ENCODE measurements at regions not wholly inside any gene's neighbourhood (a gene's known extent, or its start where the extent isn't known, plus 50 kb on each side); places are given as distances from the start of the nearest gene placed in this dataset.
"Not testable (repeated sequence)": the region's sequence is repeated elsewhere in the genome, so short reads cannot be mapped to it uniquely, and the experiment has no call there.

DNA sequence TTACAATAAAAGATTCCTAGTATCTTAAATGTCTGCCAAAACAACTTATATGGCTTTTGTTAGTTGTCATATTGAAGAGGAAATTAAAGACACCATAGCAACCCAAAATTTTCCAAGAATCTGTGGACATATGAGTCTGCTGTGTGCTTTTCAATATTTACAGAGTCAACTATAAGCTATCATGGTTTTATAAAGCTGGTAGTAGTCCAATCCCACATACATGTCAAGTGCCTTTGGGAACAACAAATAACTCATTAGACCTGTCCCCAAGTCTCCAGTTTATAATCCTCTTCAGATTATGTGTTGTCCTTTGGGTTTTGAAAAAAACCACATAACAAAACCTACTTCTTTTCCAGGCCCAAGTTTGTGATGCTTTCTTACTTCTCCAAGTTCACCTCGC is 293.8 kb upstream of the USP25 start:
- DNase-seq: no peak
- in situ Hi-C loops (cut with MboI; ENCODE audit: low pct_unique_long_range_greater_than_20kb, low sequenced_read_pairs): no loop called here

DNA sequence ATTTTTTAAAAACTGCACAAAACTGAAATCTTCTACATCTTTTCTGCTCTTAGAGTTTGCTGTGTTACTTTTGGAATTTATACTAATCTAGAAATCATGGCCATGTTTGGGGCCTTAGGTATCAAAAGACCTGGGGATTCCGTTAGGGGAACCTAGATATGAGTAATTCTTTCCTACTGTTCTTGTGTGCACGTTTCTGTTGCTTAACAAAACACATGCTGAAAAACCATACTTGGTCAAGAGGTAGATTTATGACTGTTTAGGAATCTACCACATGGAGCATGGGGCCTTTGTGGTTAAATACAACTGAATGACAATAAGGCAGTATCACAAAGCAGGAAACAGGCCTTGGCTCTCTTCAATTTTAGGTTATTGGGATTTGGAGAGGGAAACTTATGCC is 291.9 kb upstream of the USP25 start:
- in situ Hi-C loops (cut with MboI; ENCODE audit: low pct_unique_long_range_greater_than_20kb, low sequenced_read_pairs): no loop called here
- DNase-seq: peak; percentile 82

DNA sequence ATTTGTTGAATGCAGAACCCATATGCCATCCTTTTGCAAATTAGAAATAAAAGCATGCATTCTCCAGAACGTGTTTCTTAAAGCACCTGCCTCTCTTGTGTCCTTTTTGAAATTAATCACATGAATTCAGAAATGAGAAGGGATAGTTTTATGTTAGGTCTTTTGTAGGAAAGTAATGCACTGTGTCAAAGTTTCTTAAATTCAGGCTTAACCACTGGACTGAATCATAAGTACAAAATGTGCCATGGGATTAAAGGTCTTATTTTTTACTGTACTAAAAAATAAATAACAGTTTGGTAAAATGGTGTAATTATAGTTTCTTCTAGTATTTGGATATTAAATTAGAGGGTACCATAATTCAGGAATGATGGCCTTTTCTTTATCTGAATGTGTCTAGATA is 290.1 kb upstream of the USP25 start:
- no peak for DNase-seq
- in situ Hi-C loops (cut with MboI; ENCODE audit: low pct_unique_long_range_greater_than_20kb, low sequenced_read_pairs): no loop called here

DNA sequence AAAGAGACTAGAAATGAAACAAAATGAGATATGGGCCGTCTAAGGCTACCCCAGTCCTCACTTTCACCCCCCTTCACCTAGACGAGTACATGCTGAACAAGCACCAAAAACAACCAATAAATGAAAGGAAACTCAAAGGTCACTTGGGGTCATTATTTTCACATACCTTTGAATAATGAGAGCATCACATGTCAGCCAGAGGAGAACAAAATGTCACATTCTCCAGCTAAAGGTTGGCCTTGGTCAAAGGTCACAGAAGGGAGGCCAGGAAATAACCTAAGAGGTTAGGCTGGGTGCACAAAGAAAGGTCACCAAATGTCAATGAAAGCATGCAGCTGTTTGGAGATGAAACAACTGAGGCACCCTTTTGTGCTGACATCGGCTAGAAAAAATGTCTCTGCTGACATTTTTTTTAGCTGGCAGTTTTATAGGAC is 288.7 kb upstream of the USP25 start:
- no peak for DNase-seq

DNA sequence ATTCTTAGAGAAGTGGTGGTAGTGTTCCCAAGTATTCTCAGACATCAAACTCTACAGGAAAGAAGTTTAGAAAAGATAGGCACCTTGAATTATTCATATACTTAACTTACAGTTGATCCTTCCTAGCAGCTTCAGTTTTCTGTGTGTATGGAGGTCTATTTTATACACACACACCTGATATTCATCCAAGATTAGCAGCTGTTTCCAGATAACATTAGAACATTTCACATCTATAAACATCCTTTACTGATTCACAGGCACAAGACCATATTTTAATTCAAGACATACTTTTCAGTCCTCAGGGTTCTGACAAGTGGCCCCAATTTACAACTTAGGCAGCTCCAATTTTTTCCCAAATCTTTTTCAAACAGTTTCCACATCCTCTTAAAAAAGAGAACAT is 287.8 kb upstream of the USP25 start:
- no peak for DNase-seq
- in situ Hi-C loops (cut with MboI; ENCODE audit: low pct_unique_long_range_greater_than_20kb, low sequenced_read_pairs): no loop called here

More for the DNA sequence above, 288.7 kb upstream of the USP25 start:
- in situ Hi-C loops (cut with MboI; ENCODE audit: low pct_unique_long_range_greater_than_20kb, low sequenced_read_pairs): no loop called here

DNA sequence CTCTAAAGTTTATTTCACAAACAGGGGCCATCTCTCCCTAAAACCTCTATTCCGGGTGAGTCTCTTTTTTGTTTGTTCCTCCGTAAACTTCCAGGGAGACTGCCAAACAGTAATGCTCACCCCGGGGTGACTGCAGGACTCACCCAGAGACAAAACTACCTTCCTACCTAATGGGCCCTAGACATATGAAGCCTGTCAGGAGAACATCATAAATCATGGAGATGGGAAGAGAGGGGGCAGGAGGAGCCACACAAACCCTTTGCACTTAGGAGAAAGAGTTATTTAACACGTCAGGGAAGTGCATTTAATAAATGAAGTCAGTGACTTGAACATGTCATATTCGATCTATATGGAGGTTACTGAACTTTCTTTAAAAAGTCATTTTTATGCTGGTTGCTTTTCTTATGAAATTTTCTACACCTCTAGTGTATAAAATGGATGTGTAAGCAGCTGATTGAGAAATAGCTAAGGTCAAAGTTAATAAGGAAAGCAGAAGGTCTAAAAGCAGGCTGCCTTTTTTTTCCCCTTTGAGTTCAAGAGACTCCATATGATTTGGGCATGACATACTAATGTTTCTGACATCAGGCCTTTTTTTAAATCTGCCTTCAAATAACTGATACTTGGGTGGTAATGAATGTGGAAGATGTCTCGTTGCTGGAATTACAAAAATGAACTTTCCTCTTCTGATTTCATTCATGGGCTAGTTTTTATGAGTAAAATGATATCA is 286.9 kb upstream of the USP25 start:
- DNase-seq: no peak
- in situ Hi-C loops (cut with MboI; ENCODE audit: low pct_unique_long_range_greater_than_20kb, low sequenced_read_pairs): no loop called here

DNA sequence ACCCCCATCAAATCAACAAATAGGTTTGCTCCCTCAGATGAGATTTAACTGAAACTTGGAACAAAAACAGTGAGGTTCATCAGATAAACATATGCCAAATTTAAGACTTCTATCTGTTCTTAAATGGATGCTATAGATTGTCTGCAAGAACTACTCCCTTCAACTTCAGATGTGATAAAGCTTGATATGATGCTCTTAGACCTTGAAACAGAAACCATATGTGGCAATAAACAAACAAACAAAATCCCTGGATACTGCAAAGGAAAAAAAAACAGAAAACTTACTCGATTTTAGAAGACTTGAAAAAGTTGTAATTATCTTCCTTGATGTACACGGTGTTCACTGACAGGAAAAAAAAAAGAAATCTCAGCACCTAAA is 286.1 kb upstream of the USP25 start:
- in situ Hi-C loops (cut with MboI; ENCODE audit: low pct_unique_long_range_greater_than_20kb, low sequenced_read_pairs): no loop called here
- no peak for DNase-seq

DNA sequence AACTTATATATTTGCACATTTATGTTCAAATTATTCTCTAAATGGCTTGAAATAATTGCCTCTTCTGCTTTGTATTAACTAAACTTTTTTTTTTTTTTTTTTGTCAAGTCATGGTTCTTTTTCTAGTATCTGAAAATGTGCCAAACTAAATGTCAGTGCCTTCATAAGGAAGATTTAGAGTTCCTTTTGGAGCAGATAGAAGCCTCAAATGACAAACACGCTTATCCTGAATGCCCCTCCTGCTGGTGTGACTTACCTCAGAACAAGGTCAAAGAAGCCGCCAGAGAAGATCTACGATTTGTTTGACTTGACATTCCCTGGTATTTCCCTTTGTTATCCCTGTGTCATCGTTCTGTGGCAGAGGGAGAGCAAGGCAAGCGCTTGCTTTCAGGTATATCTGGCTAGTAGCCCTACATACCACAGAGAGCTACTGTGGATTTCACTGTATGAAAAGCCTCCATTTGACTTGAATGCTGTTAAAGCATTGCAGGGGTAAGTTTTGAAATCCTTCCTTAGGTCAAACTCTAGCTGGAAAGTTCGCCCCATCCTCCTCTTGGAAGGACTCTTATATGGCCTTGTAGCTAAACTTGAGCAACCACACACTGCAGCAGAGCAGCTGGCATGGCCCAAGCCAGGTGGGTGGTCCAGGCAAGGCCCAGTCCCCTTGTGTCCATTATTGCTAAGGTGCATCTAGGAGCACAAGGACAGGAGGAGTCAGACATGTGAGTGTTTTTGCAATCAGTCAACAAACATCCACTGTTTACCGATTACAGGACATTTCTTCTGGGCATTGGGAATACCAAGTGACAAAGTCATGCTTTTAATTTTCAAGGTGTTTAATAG is 285.4 kb upstream of the USP25 start:
- in situ Hi-C loops (cut with MboI; ENCODE audit: low pct_unique_long_range_greater_than_20kb, low sequenced_read_pairs): no loop called here
- DNase-seq: no peak

DNA sequence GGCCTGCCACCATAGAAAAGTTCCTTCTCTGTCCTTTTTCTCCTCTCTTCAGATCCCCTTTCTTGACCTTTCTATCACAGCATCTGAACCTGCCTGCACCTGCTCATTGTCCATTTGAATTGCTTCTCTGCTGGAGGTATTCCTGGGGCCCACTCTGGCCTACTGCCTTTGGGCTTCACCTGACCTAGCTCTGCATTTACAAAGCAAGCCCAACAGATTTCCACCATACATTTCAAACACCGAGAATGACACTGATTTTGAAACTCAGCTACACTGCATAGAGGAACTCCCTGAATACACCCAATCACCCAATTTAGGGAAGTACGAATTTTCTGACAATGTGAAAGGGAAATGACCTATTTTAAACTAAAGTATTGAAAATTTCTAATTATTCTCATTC is 284.5 kb upstream of the USP25 start:
- DNase-seq: peak; percentile 46
- in situ Hi-C loops (cut with MboI; ENCODE audit: low pct_unique_long_range_greater_than_20kb, low sequenced_read_pairs): no loop called here

DNA sequence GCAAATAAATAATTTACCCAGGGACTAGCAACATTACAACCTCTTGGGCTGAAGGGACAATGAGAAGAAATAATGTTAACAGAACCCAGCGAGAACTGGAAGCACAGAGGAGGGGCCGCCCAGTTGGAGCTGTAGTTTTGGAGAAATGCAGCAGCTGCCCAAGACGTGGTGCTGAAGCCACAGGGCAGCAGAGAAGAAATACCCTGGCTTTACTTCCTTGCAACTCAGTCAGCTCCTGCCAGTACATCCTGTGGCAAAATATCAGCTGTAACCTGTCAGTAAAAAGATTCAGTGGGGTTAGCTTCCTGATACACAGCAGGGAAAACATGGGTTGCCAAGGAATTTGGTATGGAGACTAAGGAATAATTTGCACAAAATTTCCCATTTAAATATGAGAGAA is 283.6 kb upstream of the USP25 start:
- peak; percentile 11 for DNase-seq
- in situ Hi-C loops (cut with MboI; ENCODE audit: low pct_unique_long_range_greater_than_20kb, low sequenced_read_pairs): no loop called here

DNA sequence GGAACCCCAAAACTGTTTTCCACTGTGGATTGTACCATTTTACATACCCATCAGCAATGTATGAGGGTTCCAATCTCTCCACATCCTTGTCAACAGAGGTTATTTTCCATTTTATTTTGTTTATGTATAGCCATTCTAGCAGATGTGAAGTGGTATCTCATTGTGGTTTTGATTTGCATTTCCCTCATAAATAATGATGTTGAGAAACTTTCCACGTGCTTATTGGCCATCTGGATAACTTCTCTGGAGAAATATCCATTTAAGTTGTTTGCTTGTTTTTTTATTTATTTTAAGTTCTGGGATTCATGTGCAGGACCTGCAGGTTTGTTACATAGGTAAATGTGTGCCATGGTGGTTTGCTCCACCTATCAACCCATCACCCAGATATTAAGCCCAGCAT is 280.2 kb upstream of the USP25 start:
- no peak for DNase-seq
- in situ Hi-C loops (cut with MboI; ENCODE audit: low pct_unique_long_range_greater_than_20kb, low sequenced_read_pairs): no loop called here

DNA sequence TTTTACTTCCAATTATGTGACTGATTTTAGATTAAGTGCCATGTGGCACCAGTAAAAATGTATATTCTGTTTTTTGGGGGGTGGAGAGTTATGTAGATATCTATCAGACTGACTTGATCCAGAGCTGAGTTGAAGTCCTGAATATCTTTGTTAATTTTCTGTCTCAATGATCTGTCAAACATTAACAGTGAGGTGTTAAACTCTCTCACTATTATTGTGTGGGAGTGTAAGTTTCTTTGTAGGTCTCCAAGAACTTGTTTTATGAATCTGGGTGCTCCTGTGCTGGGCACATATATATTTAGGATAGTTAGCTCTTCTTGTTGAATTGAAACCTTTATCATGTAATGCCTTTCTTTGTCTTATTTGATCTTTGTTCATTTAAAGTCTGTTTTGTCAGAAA is 276.5 kb upstream of the USP25 start:
- in situ Hi-C loops (cut with MboI; ENCODE audit: low pct_unique_long_range_greater_than_20kb, low sequenced_read_pairs): no loop called here
- DNase-seq: no peak

DNA sequence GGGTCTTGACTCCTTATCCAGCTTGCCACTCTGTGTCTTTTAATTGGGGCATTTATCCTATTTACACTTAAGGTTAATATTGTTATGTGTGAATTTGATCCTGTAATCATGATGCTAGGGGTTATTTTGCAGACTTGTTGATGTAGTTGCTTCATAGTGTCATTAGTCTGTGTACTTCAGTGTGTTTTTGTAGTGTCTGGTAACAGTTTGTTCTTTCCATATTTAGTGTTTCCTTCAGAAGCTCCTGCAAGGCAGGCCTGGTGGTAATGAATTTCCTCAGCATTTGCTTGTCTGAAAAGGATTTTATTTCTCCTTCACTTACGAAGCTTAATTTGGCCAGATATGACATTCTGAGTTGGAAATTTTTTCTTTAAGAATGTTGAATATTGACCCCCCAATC is 276.0 kb upstream of the USP25 start:
- DNase-seq; in situ Hi-C loops (cut with MboI; ENCODE audit: low pct_unique_long_range_greater_than_20kb, low sequenced_read_pairs): not testable (repeated sequence)

DNA sequence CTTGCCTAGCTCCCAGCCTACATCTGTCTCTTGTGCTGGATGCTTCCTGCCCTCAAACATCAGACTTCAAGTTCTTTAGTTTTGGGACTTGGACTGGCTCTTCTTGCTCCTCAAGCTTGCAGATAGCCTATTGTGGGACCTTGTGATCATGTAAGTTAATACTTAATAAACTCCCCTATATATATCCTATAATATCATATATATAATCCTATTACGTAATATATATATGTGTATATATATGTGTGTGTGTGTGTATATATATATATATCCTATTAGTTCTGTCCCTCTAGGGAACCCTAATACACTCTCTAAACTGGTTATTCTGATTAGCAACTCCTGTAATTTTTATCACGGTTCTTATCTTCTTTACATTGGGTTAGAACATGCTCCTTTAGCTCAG is 274.9 kb upstream of the USP25 start:
- DNase-seq; in situ Hi-C loops (cut with MboI; ENCODE audit: low pct_unique_long_range_greater_than_20kb, low sequenced_read_pairs): not testable (repeated sequence)

DNA sequence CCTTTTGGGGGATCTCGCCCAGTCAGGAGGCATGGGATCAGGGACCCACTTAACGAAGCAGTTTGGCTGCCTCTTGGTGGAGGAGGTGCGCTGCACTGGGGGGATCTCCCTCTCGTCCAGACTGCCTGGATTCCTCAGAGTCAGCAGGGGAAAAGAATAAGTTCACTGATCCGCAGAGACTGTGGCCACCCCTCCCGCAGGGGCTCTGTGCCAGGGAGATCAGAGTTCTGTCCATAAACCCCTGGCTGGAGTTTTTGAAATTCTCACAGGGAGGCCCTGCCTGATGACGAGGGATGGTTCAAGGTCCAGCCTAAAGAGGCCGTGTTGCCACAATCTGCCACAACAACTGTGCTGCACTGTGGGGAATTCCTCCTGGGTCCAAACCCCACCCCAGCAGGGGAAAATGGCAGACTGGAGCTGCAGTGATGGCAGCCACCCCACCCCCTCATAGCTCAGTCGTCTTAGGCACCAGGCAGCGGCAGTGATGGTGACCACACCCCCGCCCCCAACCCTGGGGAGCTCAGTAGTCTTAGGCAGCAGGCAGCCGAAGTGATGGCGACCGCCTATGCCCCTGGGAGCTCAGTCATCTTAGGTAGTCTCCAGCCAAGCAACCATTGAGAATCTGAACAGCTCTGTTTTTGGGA is 273.8 kb upstream of the USP25 start:
- DNase-seq: no peak
- in situ Hi-C loops (cut with MboI; ENCODE audit: low pct_unique_long_range_greater_than_20kb, low sequenced_read_pairs): no loop called here

DNA sequence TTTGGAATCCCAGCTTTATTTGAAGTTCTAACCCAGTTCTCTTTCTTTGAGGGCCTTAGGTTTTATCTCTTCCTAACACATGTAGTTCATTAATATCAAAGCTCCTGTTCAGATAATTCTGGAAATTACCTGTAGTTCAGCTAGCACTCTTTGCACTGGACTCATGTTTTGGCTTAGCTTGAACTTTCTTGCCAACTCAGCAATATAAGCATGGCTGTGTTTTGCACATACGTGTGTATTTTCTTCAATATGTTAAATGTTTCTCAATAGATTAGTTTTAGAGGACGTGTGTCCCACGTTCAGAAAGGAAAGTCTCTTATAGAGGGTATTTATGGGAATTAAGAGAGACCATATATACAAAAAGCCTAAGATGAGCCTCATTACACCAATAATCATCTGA is 271.8 kb upstream of the USP25 start:
- in situ Hi-C loops (cut with MboI; ENCODE audit: low pct_unique_long_range_greater_than_20kb, low sequenced_read_pairs): no loop called here
- no peak for DNase-seq

DNA sequence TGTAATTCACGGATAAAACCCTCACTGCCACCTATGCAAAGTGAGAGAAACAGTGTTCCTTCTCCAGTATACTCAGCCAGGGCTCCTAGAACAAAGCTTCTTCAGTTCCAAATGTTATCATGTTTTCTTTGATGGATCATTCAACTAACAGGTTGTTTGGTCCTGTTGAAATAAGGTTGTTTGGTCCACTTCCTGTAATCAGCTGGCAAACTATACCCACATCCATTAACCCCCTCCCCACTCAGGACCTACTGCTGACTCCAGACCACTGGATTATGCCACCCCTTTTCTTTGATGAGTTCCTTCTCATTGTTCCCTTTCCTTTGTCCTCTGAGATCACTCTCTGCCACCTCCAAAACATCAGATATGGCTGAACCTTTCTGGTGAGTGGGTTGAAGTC is 267.7 kb upstream of the USP25 start:
- in situ Hi-C loops (cut with MboI; ENCODE audit: low pct_unique_long_range_greater_than_20kb, low sequenced_read_pairs): no loop called here

DNA sequence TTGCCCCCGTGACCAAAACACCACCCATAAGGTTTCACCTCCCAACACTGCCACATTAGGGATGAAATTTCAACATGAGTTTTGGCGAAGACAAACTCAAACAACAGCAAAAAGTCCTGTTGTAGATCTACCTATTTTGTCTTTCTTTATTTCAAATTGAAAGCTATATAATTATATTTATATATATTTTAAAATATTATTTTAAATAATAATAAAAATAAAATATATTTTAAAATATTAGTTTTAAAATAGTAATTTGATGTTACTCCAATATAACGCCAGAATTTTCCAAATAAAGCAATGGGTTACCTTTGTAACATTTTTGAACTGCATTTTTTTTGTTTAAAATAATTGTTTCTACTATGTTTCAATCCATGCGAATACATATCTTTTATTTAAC is 263.5 kb upstream of the USP25 start:
- in situ Hi-C loops (cut with MboI; ENCODE audit: low pct_unique_long_range_greater_than_20kb, low sequenced_read_pairs): no loop called here

More for the DNA sequence above, 267.7 kb upstream of the USP25 start:
- no peak for DNase-seq

DNA sequence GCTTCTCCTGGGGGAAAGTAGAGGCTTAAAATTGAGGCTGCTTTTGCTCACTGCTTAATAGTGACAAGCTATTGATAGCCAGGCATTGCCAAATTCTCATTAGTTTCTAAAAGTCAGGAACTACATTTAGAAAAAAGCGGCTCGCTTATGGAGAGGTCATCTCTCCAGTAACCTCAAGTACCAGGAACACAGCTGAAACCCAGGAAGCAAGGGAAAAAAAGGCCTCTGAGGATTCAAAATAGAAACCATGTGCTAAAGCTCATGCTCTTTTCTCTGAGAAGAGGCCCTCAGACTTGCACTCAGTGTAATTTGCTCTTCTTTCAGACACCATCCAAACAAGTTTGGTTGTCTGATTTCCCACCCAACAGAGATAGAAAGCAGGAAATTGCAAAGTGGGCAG is 261.4 kb upstream of the USP25 start:
- no peak for DNase-seq
- in situ Hi-C loops (cut with MboI; ENCODE audit: low pct_unique_long_range_greater_than_20kb, low sequenced_read_pairs): no loop called here

More for the DNA sequence above, 263.5 kb upstream of the USP25 start:
- no peak for DNase-seq

Measured in KBM-7 (cell line).